ENCODE measurements at regions not wholly inside any gene's neighbourhood (a gene's known extent, or its start where the extent isn't known, plus 50 kb on each side); places are given as distances from the start of the nearest gene placed in this dataset.
"Not testable (repeated sequence)": the region's sequence is repeated elsewhere in the genome, so short reads cannot be mapped to it uniquely, and the experiment has no call there.

- DNase-seq = no peak
Observed at GRCh38 chr9:135344523-135344901, 135.1 kb upstream of the PPP1R26 start.

- no peak for DNase-seq
Observed at GRCh38 chr9:135344915-135345500, 134.6 kb upstream of the PPP1R26 start.

GRCh38 chr9:135345775-135346433 lies 133.7 kb upstream of the PPP1R26 start:
- no peak for DNase-seq

- DNase-seq = no peak
Observed at GRCh38 chr9:135346438-135347050, 133.0 kb upstream of the PPP1R26 start.

- DNase-seq = no peak
Observed at GRCh38 chr9:135347461-135347860, 132.1 kb upstream of the PPP1R26 start.

- no peak for DNase-seq
Observed at GRCh38 chr9:135348076-135348787, 131.3 kb upstream of the PPP1R26 start.

- no peak for DNase-seq
Observed at GRCh38 chr9:135348788-135349150, 130.8 kb upstream of the PPP1R26 start.

GRCh38 chr9:135349212-135350002 lies 130.2 kb upstream of the PPP1R26 start:
- no peak for DNase-seq

- DNase-seq = no peak
Observed at GRCh38 chr9:135350003-135350315, 129.6 kb upstream of the PPP1R26 start.

DNA sequence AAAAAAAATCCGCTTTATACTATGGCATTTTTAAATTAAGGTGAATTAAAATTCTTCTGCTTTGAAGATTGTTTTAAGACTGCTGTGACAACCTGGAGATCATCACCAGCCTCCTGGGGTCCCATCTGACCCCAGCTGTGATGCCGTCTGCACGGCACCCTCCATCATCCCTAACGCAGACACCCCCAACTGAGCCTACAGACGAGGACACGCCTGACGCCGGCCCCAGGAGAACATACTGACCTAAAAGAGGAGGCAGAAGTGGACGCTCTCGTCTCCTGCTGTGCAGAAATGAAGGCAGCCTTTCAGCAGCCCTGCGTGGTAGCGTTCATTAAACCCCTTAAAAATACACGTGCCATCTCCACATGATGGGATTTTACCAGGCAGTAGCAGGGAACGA lies 125.6 kb upstream of the PPP1R26 start:
- no peak for DNase-seq

DNA sequence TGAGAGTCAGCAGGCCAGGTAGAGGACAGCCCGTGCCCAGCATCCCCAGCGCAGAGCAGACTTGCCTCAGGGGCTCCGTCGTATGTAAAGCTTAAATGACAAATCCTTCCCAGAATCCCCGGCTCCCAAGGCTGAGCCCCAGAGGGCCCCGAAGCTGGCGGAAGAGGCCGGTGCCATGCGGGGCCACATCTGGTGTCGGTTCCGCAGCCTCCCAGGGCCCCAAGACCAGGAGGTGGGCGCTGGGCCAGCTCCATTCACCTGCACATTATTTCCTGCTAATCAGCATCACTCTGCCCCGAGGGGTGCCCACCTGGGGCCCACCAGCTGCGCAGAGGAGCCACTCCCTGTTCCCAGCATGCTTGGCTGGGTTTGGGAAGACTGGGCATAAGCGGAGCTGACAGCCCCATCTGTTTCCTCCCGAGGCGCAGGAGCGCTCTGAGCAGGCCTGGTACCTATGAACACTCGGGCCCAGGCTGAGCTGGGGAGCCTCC lies 124.0 kb upstream of the PPP1R26 start:
- DNase-seq = no peak

GRCh38 chr9:135356021-135356420 lies 123.6 kb upstream of the PPP1R26 start:
- no peak for DNase-seq

- no peak for DNase-seq
Observed at GRCh38 chr9:135356796-135357195, 122.8 kb upstream of the PPP1R26 start.

- no peak for DNase-seq
Observed at GRCh38 chr9:135357863-135358551, 121.6 kb upstream of the PPP1R26 start.

GRCh38 chr9:135358552-135358940 lies 121.0 kb upstream of the PPP1R26 start:
- no peak for DNase-seq

DNA sequence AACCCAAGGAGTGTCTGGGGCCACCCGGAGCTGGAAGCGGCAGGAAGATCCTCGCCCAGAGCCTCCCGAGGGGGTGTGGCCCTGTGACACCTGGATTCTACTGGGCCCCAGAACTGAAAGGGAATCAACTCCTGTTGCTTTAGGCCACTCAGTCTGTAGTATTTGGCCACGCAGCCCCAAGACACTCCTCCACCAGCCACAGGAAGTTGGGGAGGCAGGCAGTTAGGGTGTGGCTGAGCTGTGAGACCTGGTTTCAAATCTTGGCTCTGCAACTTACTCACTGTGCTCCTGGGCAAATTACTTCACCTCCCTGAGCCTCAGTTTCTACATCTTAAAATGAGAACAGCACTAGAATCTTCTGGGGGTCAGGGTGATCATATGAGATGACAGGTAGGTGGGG lies 119.8 kb upstream of the PPP1R26 start:
- DNase-seq = no peak

DNA sequence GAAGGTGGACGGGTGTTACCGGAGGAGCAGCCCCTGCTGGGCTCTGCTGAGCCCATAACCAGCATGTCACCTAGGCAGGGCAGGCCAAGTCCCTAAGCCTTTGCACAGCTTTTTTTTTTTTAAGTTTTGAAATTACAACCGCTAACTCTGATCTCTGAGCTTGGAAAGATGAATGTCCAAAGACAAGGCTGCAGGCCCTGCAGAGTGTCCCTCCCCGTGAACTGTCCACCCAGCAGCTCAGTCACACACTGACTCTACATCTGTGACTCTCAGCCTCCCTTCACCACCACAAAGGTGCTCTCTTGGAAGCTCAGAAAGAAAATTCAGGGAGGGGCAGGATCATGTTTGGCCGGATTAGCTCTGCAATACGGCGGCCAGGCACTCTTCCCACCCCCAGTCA lies 119.0 kb upstream of the PPP1R26 start:
- no peak for DNase-seq

GRCh38 chr9:135361668-135362067 lies 117.9 kb upstream of the PPP1R26 start:
- DNase-seq = not testable (repeated sequence)

- DNase-seq = no peak
Observed at GRCh38 chr9:135363596-135363995, 116.0 kb upstream of the PPP1R26 start.

- no peak for DNase-seq
Observed at GRCh38 chr9:135365013-135365768, 114.4 kb upstream of the PPP1R26 start.

DNA sequence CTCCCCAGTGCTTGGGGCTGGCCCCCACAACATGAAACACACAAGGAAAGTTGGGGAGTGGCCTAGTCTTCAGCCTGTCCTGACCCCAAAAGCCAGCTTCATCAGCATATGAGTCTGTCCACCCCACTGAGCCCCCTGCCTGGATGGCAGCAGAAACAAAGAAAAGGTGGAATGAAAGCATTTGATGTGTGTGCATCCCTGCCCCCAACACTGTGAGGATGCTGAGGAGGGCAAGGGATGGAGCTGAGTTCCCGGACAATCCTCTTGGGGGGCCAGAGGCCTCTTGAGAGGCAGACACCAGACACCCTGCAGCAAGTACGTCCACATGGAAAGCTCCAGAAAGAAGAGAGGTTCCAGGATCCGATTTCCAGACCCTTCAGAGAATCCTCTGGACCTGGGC lies 113.5 kb upstream of the PPP1R26 start:
- DNase-seq = no peak
